Stomach (tissue), 8 donors: ENCODE measurements at regions not wholly inside any gene's neighbourhood (a gene's known extent, or its start where the extent isn't known, plus 50 kb on each side); places are given as distances from the start of the nearest gene placed in this dataset.

Experiments used
- DNase-seq, 2 donors: peaks; one replicate each; pipeline versions ENCODE4 v3.0.0 to v3.0.0-alpha.2; 2013 to 2019
- H3K27ac ChIP-seq, 5 donors: fragments of 200-600 bp in 4 of 5; sonication (generic) in 4 of 5; one replicate each; pipeline ENCODE4 v1.5.1; 2013 to 2019; ENCODE audit warnings: mild to moderate bottlenecking in 1 of 5, moderate library complexity in 1 of 5
- H3K27me3 ChIP-seq, 3 donors: fragments of 200-600 bp; sonication (generic); one replicate each; pipeline ENCODE4 v1.5.1; 2017 to 2019; ENCODE audit warnings: mixed run types in 1 of 3
- H3K36me3 ChIP-seq, 4 donors: fragments of 200-600 bp; sonication (generic); 1 replicate in 3 of 4; 2 replicates in 1 of 4; pipeline ENCODE4 v1.5.1; 2016 to 2019
- H3K4me1 ChIP-seq, 4 donors: fragments of 200-600 bp; sonication (generic); one replicate each; pipeline ENCODE4 v1.5.1; 2016 to 2019
- H3K4me3 ChIP-seq, 4 donors: fragments of 200-600 bp; sonication (generic) in 3 of 4; one replicate each; pipeline ENCODE4 v1.5.1; 2016 to 2019; ENCODE audit warnings: mild to moderate bottlenecking in 1 of 4
- H3K9me3 ChIP-seq, 4 donors: fragments of 200-600 bp; sonication (generic); one replicate each; pipeline ENCODE4 v1.5.1; 2016 to 2019
- EP300 ChIP-seq: sonication (generic); formaldehyde crosslinking; IDR thresholded peaks from one replicate; pipeline ENCODE4 v1.6.1; 2017; ENCODE audit warnings: antibody characterized with exemption
- POLR2A ChIP-seq, 4 donors: fragments of 450-650 bp; IDR thresholded peaks; one replicate each; pipeline ENCODE4 v1.6.1; 2016; ENCODE audit warnings: antibody characterized with exemption in 4 of 4, control low read depth in 2 of 4, mild to moderate bottlenecking in 1 of 4, moderate library complexity in 1 of 4
- POLR2AphosphoS5 ChIP-seq, 3 donors: sonication (generic); formaldehyde crosslinking; IDR thresholded peaks; one replicate each; pipeline ENCODE4 v1.6.1; 2016; ENCODE audit warnings: antibody characterized with exemption in 3 of 3
- WGBS, 5 donors: extraction: QIAGEN DNeasy Blood & Tissue Kit in 3 of 5; methylation state at CpG; one replicate each; pipeline versions ENCODE4 v1.1.5 to v1.1.7; 2013 to 2018; 5-methylcytosine and 5-hydroxymethylcytosine counted together
- intact Hi-C: fragments of 100-400 bp; cut with DNase I; formaldehyde crosslinking; loops from one replicate; pipeline ENCODE4 v1.15.1; 2023; ENCODE audit warnings: low total_unique reads
- TF ChIP-seq, protein P1 (sequence below), 7 experiments: fragments of 450-650 bp in 4 of 7; fragments of 200-600 bp in 3 of 7; sonication (generic) in 3 of 7; IDR thresholded peaks; one replicate each; pipeline ENCODE4 v1.5.1; 2016 to 2019; ENCODE audit warnings: antibody characterized with exemption in 7 of 7, control low read depth in 2 of 7, mild to moderate bottlenecking in 1 of 7
- donor health status: healthy with polysubstance abuse.
- donor health status: Bipolar disorder and iron deficiency.
- donor health status: healthy.

DNA sequence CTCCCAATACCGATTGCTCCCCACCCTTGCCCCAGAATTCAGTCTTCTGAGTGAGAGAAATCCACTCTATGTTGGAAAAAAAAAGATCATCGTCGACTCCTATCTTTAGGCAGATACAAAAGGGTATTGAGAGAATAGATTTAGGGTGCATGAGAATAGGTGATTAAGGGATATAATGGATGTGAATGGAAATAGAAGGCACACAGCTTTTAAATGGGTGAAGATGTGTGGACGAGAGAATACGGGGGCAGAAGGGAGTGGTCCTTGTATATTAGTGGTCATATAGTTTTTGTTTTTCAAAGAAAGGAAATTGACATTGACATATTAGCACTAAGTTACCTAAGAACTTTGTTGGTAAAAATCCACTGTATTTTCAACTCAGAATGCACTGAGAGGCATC lies 98.6 kb upstream of the HDAC9 start:
- Histone ChIP-seq H3K9me3 (no peaks in the 10 kb centered on the region), H3K27ac (no peak overlapping the region), H3K27me3 (no peaks in the 10 kb centered on the region), H3K4me3 (no peak overlapping the region), H3K36me3 (no peaks in the 10 kb centered on the region), H3K4me1 (peaks cover 0 to 12% (median 0%) of the 10 kb centered on the region in 4 donors)
- DNase-seq: no peak
- intact Hi-C loops: no loop called here
- 80 to 94% (median 84%) methylated on average over 5 of the region's 5 CpGs for WGBS, 5 donors
- TF ChIP-seq POLR2A (IDR thresholded peaks at IDR 0.05): no peak
- TF ChIP-seq POLR2AphosphoS5 (IDR thresholded peaks at IDR 0.05): no peak
- TF ChIP-seq, protein P1, sequence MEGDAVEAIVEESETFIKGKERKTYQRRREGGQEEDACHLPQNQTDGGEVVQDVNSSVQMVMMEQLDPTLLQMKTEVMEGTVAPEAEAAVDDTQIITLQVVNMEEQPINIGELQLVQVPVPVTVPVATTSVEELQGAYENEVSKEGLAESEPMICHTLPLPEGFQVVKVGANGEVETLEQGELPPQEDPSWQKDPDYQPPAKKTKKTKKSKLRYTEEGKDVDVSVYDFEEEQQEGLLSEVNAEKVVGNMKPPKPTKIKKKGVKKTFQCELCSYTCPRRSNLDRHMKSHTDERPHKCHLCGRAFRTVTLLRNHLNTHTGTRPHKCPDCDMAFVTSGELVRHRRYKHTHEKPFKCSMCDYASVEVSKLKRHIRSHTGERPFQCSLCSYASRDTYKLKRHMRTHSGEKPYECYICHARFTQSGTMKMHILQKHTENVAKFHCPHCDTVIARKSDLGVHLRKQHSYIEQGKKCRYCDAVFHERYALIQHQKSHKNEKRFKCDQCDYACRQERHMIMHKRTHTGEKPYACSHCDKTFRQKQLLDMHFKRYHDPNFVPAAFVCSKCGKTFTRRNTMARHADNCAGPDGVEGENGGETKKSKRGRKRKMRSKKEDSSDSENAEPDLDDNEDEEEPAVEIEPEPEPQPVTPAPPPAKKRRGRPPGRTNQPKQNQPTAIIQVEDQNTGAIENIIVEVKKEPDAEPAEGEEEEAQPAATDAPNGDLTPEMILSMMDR (IDR thresholded peaks at IDR 0.05): no peak
- TF ChIP-seq EP300: no peak

DNA sequence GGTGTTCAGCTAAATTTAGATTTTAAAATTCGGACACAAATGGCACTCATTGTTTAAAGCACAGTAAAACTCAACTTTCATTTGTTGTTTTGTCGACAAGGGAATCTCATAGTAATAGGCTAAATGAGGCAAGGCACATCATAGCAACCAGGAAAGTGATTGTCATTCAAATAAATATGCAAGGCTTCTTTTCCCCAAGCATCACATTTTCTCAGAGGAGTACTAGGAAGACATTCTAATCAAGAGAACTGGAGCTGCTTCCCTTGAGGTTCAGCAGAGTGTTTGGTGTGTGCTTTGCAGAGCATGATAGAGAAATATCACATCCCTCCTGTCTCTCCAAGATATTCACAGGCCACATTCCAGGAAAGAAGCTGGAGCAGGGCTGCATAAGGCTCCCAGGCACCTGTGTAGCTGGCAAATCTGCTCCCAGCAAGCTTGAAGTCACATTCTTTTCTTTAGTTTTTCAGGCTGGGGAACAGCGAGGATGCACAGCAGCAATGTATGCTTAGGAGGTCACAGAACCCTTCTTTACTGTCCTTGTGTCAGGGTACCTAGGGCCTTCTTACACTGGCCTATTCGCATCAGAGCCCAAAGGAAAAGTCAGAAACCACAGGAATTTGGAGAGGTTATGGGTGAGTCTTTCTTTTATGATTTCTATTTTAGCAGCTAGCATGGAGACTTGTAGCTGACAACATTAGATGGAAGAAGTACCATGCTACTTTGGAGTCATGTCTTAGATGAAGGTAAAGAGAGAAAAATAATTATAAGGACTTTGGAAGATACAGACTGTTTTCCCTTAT lies 95.9 kb upstream of the HDAC9 start:
- Histone ChIP-seq H3K27ac (no peak overlapping the region), H3K27me3 (no peaks in the 10 kb centered on the region), H3K4me1 (peaks cover 0 to 24% (median 0%) of the 10 kb centered on the region in 4 donors), H3K36me3 (no peaks in the 10 kb centered on the region), H3K9me3 (no peaks in the 10 kb centered on the region), H3K4me3 (no peak overlapping the region)
- no peak for DNase-seq
- intact Hi-C loops: no loop called here
- WGBS, 5 donors: 86 to 93% (median 89%) methylated on average over 4 of the region's 4 CpGs
- TF ChIP-seq EP300: no peak
- TF ChIP-seq POLR2A (IDR thresholded peaks at IDR 0.05): no peak
- no peak for TF ChIP-seq POLR2AphosphoS5 (IDR thresholded peaks at IDR 0.05)
- TF ChIP-seq, protein P1 (IDR thresholded peaks at IDR 0.05): no peak

DNA sequence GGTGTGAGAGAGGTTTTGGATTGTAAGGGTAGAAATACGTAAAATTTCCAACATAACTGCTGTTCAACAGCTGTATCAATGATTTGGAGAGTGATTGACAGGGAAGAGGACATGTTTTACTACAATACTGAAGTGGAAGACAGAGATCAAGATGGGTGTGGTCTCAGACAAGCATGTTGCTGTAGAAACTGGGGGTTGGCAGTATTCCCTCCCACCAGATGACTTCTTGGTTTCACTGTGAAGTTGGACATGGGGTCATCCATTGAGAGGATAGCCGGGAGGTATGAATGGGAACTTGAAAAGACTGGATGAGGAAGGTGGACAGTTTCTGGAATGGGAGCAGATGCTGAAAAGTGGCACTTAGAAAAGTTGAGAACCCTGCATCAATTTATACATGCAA lies 95.3 kb upstream of the HDAC9 start:
- TF ChIP-seq POLR2A (IDR thresholded peaks at IDR 0.05): no peak
- TF ChIP-seq, protein P1 (IDR thresholded peaks at IDR 0.05): no peak
- TF ChIP-seq EP300: no peak
- TF ChIP-seq POLR2AphosphoS5 (IDR thresholded peaks at IDR 0.05): no peak
- DNase-seq: no peak
- Histone ChIP-seq H3K4me1 (peaks cover 0 to 24% (median 0%) of the 10 kb centered on the region in 4 donors), H3K27me3 (no peaks in the 10 kb centered on the region), H3K9me3 (no peaks in the 10 kb centered on the region), H3K27ac (no peak overlapping the region), H3K36me3 (no peaks in the 10 kb centered on the region), H3K4me3 (no peak overlapping the region)
- WGBS, 5 donors: 83 to 94% (median 90%) methylated on average over 2 of the region's 2 CpGs
- intact Hi-C loops: no loop called here

DNA sequence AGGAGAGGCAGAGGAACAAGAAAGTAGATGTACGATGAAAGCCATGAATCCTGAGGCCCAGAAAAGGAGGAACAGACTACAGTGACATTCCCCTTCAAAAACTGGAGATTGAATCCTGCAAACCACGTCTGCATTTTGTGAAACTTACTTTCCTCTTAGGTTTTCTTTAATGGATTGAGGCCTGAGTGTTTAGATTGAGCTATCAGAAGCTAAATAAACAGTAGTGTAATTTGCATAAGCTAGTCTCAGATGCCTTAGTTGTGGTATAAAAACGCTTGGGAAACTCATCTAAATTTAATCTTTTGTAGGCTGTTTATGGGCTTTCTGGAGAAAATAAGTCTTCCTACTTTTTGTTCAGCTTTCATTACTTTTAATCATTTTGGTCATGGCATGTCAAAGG lies 94.8 kb upstream of the HDAC9 start:
- 35 to 51% (median 42%) methylated on average over 3 of the region's 3 CpGs for WGBS, 5 donors
- no peak overlapping the region for H3K27ac ChIP-seq
- H3K27me3 ChIP-seq: no peaks in the 10 kb centered on the region
- H3K36me3 ChIP-seq: no peaks in the 10 kb centered on the region
- H3K9me3 ChIP-seq: no peaks in the 10 kb centered on the region
- TF ChIP-seq, protein P1 (IDR thresholded peaks at IDR 0.05): no peak
- TF ChIP-seq EP300 (no peak), POLR2A (IDR thresholded peaks at IDR 0.05) (no peak), POLR2AphosphoS5 (IDR thresholded peaks at IDR 0.05) (no peak)
- intact Hi-C loops: no loop called here
- DNase-seq: no peak
- peaks cover 0 to 24% (median 0%) of the 10 kb centered on the region in 4 donors for H3K4me1 ChIP-seq
- no peak overlapping the region for H3K4me3 ChIP-seq
